DMS114 treated with DMSO at 0.1 percent for 48 hours (cell line): ENCODE measurements at regions not wholly inside any gene's neighbourhood (a gene's known extent, or its start where the extent isn't known, plus 50 kb on each side); places are given as distances from the start of the nearest gene placed in this dataset.
"Not testable (repeated sequence)": the region's sequence is repeated elsewhere in the genome, so short reads cannot be mapped to it uniquely, and the experiment has no call there.

Experiments used
- DNase-seq: peaks from one replicate; lab custom pipeline; 2025; ENCODE audit not compliant: unreplicated experiment; lab: John Stamatoyannopoulos, UW

GRCh38 chr6:99668036-99668705 is 61.5 kb downstream of the PRDM13 start:
- DNase-seq = no peak

- DNase-seq = no peak
Observed at GRCh38 chr6:99689916-99690685, 83.5 kb downstream of the PRDM13 start.

DNA sequence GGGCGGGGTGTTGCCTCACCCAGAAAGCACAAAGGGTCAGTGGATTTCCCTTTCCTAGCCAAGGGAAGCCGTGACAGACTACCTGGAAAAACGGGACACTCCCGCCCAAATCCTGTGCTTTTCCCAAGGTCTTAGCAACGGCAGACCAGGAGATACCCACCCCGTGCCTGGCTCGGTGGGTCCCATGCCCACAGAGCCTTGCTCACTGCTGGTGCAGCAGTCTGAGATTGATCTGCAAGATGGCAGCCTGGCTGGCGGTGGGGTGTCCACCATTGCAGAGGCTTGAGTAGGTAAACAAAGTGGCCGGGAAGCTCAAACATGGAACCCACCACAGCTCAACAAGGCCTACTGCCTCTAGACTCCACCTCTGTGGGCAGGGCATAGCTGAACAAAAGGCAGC is 95.7 kb downstream of the PRDM13 start:
- not testable (repeated sequence) for DNase-seq

DNA sequence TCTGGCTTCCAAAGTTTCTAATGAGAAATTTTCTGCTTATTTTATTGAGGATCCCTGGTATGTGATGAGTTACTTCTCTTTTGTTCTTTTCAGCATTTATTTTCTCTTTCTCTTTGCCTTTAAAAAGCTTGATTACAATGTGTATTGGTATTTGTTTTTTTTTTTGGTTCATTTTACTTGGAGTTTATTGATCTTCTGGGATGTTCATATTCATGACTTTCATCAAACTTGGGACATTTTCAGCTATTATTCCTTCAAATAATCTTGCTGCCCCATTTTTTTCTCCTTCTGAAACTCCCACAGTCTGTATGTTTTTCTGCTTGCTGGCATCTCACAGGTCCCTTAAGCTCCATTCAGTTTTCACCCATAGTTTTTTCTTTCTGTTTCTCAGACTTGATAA is 102.4 kb downstream of the PRDM13 start:
- no peak for DNase-seq

DNA sequence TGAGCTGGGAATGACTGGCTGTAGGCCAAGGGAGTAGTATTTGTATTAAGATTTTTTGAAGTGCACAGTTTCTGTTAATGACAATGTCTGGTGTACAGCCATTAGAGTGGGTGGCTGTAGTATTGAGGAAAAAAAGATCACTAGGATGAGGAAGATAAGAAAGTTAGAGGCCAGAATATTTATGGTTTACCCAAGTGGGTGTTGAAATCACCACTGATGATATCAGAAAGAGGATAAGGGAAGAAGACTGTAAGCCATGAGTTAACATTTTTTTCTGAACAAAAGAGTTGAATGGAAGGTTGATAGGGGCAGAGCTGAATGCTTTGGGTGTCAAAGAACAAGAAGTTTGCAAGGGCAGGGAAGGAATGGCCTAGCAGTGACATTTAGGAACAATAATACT is 104.7 kb downstream of the PRDM13 start:
- DNase-seq = no peak

DNA sequence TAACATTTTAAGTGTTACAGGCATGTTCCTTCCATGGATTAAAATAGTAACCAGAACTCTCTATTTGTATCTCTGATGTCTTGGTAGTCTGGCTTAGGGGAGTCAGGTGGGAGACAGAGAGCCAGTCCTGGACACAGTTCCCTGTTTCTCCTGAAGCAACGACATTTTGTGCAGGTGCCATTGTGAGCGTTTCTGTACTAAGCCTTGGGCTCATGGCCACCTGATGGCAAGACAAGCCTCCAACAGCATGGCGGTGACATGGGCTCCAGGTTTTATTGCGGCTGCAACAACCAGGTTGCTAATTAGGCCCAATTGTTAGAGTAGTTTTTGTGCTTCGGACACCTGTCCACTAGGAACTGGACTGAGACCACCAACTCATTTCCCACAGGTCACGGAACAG is 105.3 kb downstream of the PRDM13 start:
- DNase-seq = no peak

GRCh38 chr6:99712519-99712918 is 105.9 kb downstream of the PRDM13 start:
- DNase-seq = no peak

DNA sequence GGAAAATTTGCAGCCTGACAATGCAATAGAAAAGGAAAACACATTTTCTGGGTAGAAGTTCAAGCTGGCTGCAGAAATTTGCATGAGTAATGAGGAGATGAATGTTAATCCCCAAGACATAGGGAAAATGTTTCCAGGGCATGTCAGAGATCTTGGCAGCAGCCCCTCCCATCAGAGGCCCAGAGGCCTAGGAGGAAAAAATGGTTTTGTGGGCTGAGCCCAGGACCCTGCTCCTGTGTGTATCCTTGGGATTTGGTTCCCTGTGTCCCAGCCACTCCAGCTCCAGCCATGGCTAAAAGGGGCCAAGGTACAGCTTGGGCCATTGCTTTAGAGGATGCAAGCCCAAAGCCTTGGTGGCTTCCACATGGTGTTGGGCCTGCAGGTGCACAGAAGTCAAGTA is 115.4 kb downstream of the PRDM13 start:
- not testable (repeated sequence) for DNase-seq

DNA sequence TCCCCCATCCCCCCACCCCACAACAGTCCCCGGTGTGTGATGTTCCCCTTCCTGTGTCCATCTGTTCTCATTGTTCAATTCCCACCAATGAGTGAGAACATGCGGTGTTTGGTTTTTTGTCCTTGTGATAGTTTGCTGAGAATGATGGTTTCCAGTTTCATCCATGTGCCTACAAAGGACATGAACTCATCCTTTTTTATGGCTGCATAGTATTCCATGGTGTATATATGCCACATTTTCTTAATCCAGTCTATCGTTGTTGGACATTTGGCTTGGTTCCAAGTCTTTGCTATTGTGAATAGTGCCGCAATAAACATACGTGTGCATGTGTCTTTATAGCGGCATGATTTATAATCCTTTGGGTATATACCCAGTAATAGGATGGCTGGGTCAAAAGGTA is 123.6 kb downstream of the PRDM13 start:
- DNase-seq = not testable (repeated sequence)

GRCh38 chr6:99736302-99736701 is 129.7 kb downstream of the PRDM13 start:
- DNase-seq = no peak

- no peak for DNase-seq
Observed at GRCh38 chr6:99739526-99739925, 132.9 kb downstream of the PRDM13 start.

- DNase-seq = no peak
Observed at GRCh38 chr6:99741092-99741491, 134.5 kb downstream of the PRDM13 start.

- no peak for DNase-seq
Observed at GRCh38 chr6:99743647-99744046, 137.0 kb downstream of the PRDM13 start.

GRCh38 chr6:99745651-99746050 is 139.0 kb downstream of the PRDM13 start:
- DNase-seq = no peak

DNA sequence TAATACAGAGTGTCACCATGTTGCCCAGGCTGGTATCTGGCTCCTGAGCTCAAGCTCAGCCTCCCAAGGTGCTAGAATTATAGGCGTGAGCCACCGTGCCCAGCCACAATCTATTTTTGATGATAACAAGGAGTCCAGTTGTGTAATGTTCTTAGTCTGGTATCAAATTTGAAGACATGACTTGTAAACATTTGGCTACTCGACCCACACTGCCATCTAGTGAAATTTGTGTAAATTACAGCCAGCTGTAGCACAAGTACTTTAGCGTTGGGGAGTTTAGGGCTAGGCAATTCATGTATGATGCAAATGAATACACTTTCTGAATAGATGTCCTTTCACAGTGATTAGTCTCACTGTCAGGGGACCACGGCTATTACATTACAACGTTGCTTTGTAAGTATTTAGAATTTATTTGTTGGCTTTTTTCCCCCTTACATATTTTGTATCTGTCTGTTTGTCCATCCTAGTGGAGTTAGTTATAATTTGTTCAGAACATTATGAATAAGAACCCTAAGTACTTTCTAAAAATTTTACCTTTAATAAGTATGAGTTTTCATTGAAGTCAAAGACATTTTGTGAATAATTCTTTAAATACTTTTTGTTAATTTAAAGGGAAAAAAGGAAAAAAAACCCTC is 139.7 kb downstream of the PRDM13 start:
- DNase-seq = peak; percentile 75

DNA sequence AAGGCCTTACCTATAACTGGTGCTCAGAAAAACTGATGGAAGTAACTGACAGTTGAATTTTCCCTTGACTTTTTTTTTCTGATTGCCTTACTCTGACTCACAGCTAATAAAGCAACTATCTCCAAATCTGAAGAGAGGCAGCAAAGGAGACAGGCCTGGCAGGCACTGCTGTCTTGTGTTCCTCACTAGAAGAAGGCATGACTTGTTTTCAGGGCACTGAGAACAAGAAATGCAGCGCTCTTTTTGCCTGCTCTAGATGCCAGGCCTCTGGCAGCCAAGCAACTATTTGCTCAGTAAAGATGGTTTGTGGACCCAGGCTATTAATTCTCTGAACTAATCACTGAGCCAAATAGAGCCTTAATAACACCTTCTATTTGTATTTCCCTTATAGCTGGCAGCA is 155.1 kb downstream of the PRDM13 start:
- no peak for DNase-seq

GRCh38 chr6:99768166-99768565 is 161.5 kb downstream of the PRDM13 start:
- no peak for DNase-seq

DNA sequence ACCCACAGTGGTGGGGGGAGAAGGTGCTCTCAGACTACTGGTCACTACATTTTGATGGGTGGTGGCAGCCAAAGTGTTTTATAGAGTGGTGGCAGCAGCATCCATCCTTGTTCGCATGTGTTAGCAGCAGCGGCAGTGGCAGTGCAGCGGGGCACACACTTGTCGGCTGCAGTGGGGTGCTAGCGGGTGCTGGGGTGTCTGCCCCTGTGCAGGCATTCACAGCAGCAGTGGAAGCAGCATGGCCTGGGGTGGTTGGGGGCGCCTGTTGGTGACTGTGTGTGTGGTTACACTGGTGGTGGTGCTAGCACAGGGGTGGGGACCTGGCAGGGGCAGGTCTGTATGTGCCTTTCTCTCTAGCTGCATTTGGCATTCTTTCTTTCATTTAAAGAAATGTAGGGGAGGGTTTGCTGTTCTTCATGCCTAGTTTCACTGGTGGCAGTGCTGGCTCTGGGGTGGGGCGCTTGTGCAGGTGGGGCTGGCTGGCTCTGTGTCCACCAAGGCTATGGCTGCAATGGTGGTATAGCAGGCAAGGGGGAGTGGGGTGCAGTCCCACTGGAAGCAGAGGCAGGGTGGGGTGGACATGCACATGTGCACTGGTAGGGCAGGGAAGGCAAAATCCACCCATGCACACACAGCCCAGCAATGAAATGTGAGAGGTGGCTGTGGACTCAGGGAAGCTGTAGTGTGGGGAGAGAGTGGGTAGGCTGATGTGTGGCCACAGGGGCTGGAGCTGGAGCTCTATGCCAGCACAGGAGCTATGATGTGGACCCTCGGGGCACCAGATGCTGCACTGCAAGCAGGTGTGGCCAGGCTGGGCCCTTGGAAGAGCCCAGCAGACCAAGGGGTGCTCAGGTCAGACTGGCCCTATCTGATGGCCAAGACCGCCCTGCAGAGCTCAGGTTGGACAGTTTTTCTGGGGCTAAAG is 173.3 kb downstream of the PRDM13 start:
- DNase-seq = no peak

GRCh38 chr6:99780556-99780885 is 173.9 kb downstream of the PRDM13 start:
- no peak for DNase-seq

- no peak for DNase-seq
Observed at GRCh38 chr6:99789767-99790166, 183.1 kb downstream of the PRDM13 start.

DNA sequence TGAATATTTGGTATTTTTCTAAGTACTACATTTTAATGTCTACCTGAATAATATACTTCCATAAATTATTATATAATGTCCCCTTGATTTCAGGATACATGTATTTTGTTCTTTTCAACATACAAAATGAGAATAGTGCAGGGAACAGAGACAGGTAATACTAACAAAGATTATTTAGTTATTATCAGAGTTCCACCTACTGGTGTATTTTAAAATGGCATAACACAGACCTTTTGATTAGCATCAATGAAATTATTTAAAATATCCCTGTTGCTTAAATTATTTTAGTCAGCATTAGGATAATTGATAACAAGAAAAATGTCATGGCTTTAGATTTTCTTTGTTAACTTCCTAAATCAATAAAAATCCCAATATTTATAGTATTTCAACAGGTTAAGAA is 184.0 kb downstream of the PRDM13 start:
- DNase-seq = no peak
